NCI-H146 treated with DMSO at 0.1 percent for 48 hours (cell line): ENCODE measurements at regions not wholly inside any gene's neighbourhood (a gene's known extent, or its start where the extent isn't known, plus 50 kb on each side); places are given as distances from the start of the nearest gene placed in this dataset.

ENCODE experiments used
- DNase-seq: peaks from one replicate; lab custom pipeline; 2025; ENCODE audit not compliant: unreplicated experiment; lab: John Stamatoyannopoulos, UW

DNA sequence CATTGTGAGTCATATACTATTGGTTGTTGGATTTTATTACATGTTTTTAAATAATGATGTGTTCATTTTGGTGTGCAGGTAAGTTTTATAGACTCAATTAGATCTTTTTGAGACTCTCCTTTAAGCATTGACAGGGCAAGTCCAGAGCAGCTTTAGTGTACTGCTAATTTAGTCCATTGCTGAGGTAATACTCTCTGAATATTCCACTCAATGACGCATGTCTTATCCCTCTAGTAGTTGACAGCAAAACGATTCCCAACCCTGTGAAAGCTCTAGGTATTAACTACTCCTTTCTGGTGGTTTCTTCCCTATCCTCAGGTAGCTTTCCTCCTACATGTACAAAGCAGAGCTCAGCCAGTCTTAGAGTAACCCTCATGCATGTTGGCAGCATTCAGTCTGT is 373.5 kb upstream of the MAP3K7 start:
- no peak for DNase-seq

DNA sequence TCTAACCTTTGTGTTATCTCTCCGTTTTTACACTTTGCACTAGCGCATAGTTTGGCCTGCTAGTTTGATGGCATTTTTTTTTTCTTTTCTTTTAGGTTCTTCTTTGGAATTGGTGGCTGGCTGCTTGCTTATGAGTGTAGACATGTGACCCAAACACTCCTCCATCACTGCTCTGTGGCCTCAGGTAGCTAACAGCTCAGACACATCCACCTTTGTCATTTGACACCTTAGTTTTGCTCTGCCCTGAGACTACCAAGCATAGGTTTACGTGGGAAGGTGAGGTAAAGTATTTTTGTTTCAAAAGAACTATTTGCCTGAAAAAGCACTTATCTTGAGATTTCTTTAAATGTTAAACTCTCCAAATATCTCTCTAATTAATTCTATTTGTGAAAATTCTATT is 368.4 kb upstream of the MAP3K7 start:
- DNase-seq: no peak

GRCh38 chr6:90953405-90954161 is 366.7 kb upstream of the MAP3K7 start:
- DNase-seq: no peak

- DNase-seq: no peak
Measured at GRCh38 chr6:90952176-90952575, 365.3 kb upstream of the MAP3K7 start.

DNA sequence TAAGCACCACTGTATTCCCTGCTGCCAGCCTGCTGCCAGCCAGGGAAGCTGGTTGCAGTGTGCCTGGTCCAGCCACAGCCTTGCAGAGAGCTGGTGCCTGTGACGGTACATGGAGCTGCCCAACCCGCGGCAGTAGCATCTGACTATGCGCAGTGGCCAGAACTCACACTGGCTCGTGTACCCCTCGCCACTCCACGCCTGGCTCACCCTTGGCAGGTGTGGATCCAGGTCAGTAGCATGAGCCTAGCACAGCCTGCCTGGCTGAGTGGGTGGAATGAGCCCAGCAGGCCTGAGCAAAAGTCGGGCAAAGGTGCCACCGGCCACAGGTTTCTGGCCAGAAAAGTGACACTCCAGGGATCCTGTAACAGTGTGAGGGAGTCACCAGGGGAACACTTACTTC is 361.7 kb upstream of the MAP3K7 start:
- no peak for DNase-seq

- DNase-seq: no peak
Measured at GRCh38 chr6:90947184-90948064, 360.6 kb upstream of the MAP3K7 start.

DNA sequence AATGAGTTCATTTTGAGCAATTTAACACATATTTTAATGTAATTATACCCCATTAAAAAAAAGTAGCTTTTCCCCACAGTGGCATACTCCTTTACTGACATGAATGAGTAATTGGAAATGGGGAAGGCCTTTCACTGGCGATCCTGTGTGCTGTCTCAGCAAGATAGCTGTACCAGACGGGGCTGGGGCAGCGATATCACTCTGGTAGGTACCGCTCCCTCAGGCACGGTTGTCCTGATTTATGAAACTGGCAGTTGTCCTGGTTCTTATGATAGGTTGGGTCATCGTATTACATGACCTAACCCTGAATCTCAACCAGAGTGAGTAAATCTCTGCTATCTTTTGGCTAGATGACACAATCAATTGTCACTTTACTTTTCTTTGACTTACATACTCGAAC is 355.0 kb upstream of the MAP3K7 start:
- DNase-seq: no peak

DNA sequence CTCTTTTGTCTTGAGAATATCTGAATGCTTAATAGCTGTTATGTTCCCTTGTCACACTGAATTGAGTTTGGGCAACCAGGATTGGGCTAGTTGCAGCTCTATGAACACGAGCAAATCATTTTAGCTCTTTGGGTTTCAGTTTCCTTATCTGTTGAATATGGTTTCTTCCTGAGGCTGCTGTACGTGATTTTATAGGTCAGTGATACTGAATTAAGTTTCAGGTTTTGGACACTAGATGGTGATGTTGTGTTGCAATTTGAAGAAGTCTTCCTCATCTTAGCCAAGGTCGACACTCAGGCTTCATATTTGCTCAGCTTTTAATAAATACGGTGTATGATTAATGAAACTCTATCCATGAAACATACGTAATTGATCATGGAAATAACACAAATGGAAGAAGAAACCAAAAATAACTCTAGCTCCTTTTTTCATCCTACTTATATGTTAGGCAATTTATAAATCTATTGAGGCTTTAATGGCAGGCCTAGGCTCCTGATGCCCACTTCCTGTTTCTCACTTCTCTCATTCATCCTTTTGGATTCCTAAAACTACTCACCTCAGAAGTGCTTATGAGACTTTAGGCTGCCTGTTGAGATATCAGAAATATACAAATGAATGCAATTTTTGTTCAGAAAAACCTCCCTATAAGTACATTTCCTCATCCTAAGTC is 354.1 kb upstream of the MAP3K7 start:
- DNase-seq: peak; percentile 38

- DNase-seq: no peak
Measured at GRCh38 chr6:90939906-90940305, 353.0 kb upstream of the MAP3K7 start.

DNA sequence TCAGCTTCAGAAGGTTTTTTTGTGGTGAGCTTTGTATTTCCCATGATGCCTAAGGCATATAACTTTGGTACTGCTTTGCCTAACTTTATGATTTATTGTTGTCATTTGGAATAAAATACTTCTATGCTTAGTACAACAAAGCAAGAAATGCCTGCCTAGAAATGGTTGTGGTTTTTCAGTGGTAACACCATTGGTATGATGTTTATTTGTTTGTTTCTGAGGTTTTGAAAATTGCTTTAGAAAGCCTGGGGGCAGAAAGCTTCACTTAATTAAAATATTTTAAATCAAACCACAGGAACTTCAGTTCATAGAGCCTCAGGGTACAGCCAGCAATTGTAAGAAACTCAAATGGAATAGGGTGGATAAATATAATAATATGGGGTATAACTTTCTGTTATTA is 351.2 kb upstream of the MAP3K7 start:
- no peak for DNase-seq

- no peak for DNase-seq
Measured at GRCh38 chr6:90936286-90936685, 349.4 kb upstream of the MAP3K7 start.

GRCh38 chr6:90934966-90935365 is 348.1 kb upstream of the MAP3K7 start:
- DNase-seq: no peak

DNA sequence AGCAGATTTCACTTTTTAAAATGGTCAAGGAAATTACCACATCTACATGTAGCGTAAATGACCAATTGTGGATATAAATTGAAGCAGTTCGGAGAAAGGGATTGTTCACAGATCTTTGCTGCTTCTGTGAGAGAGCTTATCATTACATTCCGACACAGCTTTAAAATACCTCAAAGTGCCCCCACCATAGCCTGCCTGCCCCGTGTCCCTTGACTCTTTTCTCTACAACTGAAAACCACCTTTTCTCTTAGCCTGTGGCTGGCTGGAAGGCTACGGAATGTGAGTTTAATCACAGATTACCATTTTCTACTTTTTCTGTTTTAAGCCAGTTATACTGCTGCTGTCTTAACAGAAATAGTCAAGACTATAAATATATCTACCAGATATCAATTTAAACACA is 347.2 kb upstream of the MAP3K7 start:
- no peak for DNase-seq

DNA sequence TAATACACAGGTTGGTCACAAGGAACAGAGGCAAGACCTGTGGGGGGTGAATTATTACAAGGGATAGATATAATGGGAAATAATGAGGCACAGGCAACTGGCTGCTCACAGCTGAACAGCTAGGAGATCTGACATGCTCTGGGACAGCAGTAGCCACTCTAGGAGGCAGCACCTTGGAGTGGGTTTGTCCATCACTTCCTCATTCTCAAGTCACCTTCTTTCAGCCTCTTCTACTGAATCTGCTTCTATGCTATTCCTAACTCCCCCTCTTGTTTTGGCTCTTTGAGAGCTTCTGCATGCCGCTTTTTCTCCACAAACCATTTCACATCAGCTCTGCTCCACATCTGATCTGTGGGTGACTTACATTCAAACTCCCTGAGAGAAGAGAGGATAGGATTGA is 345.5 kb upstream of the MAP3K7 start:
- no peak for DNase-seq

DNA sequence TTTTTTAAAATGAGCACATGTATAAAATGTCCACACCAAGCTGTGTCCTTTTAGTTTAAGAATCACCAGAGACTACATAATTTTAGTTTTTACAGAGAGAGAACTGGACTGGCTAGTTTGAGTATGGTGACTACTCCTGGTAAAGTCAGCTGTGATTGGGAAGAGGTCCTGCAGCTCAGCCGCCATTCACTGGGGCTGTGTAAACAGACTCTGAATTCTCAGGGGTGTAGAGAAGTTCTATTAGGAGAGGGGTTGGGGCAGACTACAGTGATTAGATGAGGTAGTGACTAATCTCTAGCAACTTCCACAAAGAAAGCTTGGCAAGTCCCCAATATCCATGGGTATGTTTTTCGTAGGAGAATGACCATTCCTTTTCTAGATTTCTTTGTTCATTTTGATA is 341.2 kb upstream of the MAP3K7 start:
- DNase-seq: no peak

DNA sequence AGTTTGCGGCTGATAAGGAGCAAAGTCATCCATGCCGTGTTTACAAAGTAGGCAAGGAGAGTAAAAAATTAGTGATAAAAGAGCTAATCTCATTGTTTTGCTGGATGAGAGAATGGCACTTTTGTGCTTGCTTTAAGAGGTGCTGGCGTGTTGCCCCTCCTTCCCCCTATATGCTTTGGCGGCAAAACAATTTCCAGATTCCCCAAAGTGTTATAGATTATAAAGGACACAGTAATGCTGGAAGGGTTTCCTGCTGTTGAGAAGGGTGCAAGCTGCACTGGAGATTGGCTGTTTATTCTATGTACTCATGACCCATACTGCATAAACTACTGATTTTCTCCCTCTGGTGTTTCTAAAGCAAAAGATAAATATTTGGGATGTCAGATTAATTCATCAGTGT is 338.9 kb upstream of the MAP3K7 start:
- no peak for DNase-seq

GRCh38 chr6:90922325-90922724 is 335.5 kb upstream of the MAP3K7 start:
- DNase-seq: no peak

- DNase-seq: no peak
Measured at GRCh38 chr6:90918361-90918760, 331.5 kb upstream of the MAP3K7 start.

DNA sequence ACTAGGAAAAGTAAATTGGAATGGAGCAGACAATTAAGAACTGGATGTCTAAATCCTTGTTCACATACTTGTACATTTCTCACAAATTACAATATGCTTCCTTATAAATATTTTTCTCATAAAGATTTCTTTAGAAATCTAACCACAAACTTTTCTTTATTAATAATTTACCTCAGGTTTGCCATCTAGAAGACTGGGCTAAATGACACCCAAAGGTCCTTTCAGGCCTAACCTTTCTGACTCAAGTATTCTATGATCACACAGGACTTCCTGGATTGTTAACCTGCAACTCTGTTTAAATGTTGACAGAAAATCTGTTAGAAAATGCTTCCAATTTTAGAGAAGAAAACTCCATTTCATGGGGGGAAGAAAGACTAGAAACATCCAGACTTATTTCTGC is 330.5 kb upstream of the MAP3K7 start:
- DNase-seq: no peak

DNA sequence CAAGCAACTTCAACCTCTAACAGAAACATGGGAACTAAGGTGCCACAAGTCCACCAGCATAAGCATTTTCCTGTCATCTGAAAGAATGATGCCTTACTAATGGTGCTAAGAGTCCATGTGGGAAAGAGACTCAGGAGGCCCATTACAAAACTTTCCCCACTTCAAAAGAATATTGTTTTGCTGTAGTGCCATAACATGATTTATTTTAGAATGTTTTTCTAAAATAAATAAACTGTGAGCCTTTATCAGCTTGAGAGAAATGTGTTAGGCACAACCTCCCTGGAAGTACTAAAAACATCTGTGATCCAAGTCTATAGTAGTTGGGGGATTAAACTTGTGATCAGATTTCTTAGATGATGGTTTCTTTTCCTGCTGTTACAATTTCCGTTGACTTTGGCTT is 330.1 kb upstream of the MAP3K7 start:
- DNase-seq: no peak

GRCh38 chr6:90915224-90915915 is 328.5 kb upstream of the MAP3K7 start:
- no peak for DNase-seq
